WERI-Rb-1 (cell line): ENCODE measurements at regions not wholly inside any gene's neighbourhood (a gene's known extent, or its start where the extent isn't known, plus 50 kb on each side); places are given as distances from the start of the nearest gene placed in this dataset.

Experiments used
- DNase-seq: peaks from one replicate; pipeline ENCODE4 v3.0.0-alpha.2; 2020
- H3K27ac ChIP-seq: fragments of 250-450 bp; sonication (Bioruptor Pico); 2 replicates; pipeline ENCODE4 v1.5.1; 2020; ENCODE audit warnings: mild to moderate bottlenecking, moderate library complexity
- H3K27me3 ChIP-seq: fragments of 250-450 bp; sonication (Bioruptor Pico); 2 replicates; pipeline ENCODE4 v1.5.1; 2021; ENCODE audit warnings: mild to moderate bottlenecking, low read depth, moderate library complexity; ENCODE audit not compliant: insufficient read depth, severe bottlenecking
- H3K36me3 ChIP-seq: fragments of 250-450 bp; sonication (Bioruptor Pico); 2 replicates; pipeline ENCODE4 v1.5.1; 2020; ENCODE audit warnings: mild to moderate bottlenecking, moderate library complexity
- H3K4me3 ChIP-seq: 2 replicates; pipeline ENCODE4 v1.5.1; 2011; ENCODE audit warnings: low read depth, mild to moderate bottlenecking, control low read depth, low read length
- H3K9me3 ChIP-seq: fragments of 250-450 bp; sonication (Bioruptor Pico); 2 replicates; pipeline ENCODE4 v1.5.1; 2021; ENCODE audit warnings: mild to moderate bottlenecking, moderate library complexity; ENCODE audit not compliant: severe bottlenecking
- CTCF ChIP-seq: IDR thresholded peaks from 2 replicates; pipeline ENCODE4 v1.5.1; 2011; ENCODE audit warnings: low read depth, mild to moderate bottlenecking, control low read depth, inconsistent platforms, low read length

GRCh38 chr16:27123795-27124409 is 57.2 kb downstream of the C16orf82 start:
- no peak overlapping the region for H3K27ac ChIP-seq
- H3K9me3 ChIP-seq, result peaks cover 20% of the 10 kb centered on the region
- no peaks in the 10 kb centered on the region for H3K36me3 ChIP-seq
- peaks cover 54% of the 10 kb centered on the region for H3K27me3 ChIP-seq
- no peak for DNase-seq
- no peak overlapping the region for H3K4me3 ChIP-seq
- no peak for TF ChIP-seq CTCF

- Histone ChIP-seq H3K27me3 (peaks cover 60% of the 10 kb centered on the region), H3K4me3 (no peak overlapping the region), H3K27ac (no peak overlapping the region), H3K9me3 (peaks cover 14% of the 10 kb centered on the region), H3K36me3 (no peaks in the 10 kb centered on the region)
- DNase-seq, result no peak
- TF ChIP-seq CTCF, result no peak
These were observed 60.6 kb downstream of the C16orf82 start for GRCh38 chr16:27127308-27127707.

- H3K9me3 ChIP-seq, result peaks cover 15% of the 10 kb centered on the region
- H3K27me3 ChIP-seq, result peaks cover 54% of the 10 kb centered on the region
- no peak overlapping the region for H3K4me3 ChIP-seq
- no peak for DNase-seq
- no peaks in the 10 kb centered on the region for H3K36me3 ChIP-seq
- no peak overlapping the region for H3K27ac ChIP-seq
- TF ChIP-seq CTCF, result no peak
These were observed 62.7 kb downstream of the C16orf82 start for GRCh38 chr16:27129401-27129800.

- Histone ChIP-seq H3K27ac (no peak overlapping the region), H3K4me3 (no peak overlapping the region), H3K27me3 (peaks cover 53% of the 10 kb centered on the region), H3K9me3 (no peaks in the 10 kb centered on the region), H3K36me3 (no peaks in the 10 kb centered on the region)
- no peak for TF ChIP-seq CTCF
- no peak for DNase-seq
These were observed 65.1 kb upstream of the KDM8 start for GRCh38 chr16:27138257-27138656.

GRCh38 chr16:27145630-27146029 is 57.7 kb upstream of the KDM8 start:
- Histone ChIP-seq H3K4me3 (no peak overlapping the region), H3K36me3 (no peaks in the 10 kb centered on the region), H3K9me3 (peaks cover 6% of the 10 kb centered on the region), H3K27ac (no peak overlapping the region), H3K27me3 (peaks cover 40% of the 10 kb centered on the region)
- no peak for TF ChIP-seq CTCF
- no peak for DNase-seq

- Histone ChIP-seq H3K27me3 (peaks cover 8% of the 10 kb centered on the region), H3K4me3 (no peak overlapping the region), H3K27ac (no peak overlapping the region), H3K36me3 (no peaks in the 10 kb centered on the region), H3K9me3 (peaks cover 6% of the 10 kb centered on the region)
- no peak for TF ChIP-seq CTCF
- no peak for DNase-seq
These were observed 53.3 kb upstream of the KDM8 start for GRCh38 chr16:27149986-27150385.
